OCI-LY3 (cell line): ENCODE measurements at regions not wholly inside any gene's neighbourhood (a gene's known extent, or its start where the extent isn't known, plus 50 kb on each side); places are given as distances from the start of the nearest gene placed in this dataset.
A peak's percentile ranks its signal among the peaks of the same experiment; 100 is the strongest.

Experiments used
- H2AFZ ChIP-seq: fragments of 200-600, 300-600 bp; shearing (Covaris generic); 2 replicates; pipeline ENCODE4 v1.6.0; 2014; ENCODE audit warnings: antibody characterized with exemption, low read depth, low read length
- H3K27ac ChIP-seq: fragments of 200-600, 300-600 bp; sonication (generic); 2 replicates; pipeline ENCODE4 v1.5.1; 2014; ENCODE audit warnings: mild to moderate bottlenecking, low read length, moderate library complexity, mixed read lengths
- H3K27me3 ChIP-seq: fragments of 200-600, 300-600 bp; sonication (generic); 2 replicates; pipeline ENCODE4 v1.6.1; 2014; ENCODE audit warnings: low read depth, low read length, mixed read lengths
- H3K36me3 ChIP-seq: fragments of 200-600, 300-600 bp; sonication (generic); replicated peaks from 2 replicates; pipeline ENCODE3; 2014; ENCODE audit warnings: low read depth, low read length, mixed read lengths
- H3K4me1 ChIP-seq: fragments of 300-600, 200-600 bp; sonication (generic); 2 replicates; pipeline ENCODE4 v1.6.1; 2014; ENCODE audit warnings: low read length, mixed read lengths
- H3K4me2 ChIP-seq: fragments of 200-600, 300-600 bp; sonication (generic); 2 replicates; pipeline ENCODE4 v1.6.1; 2014; ENCODE audit warnings: low read length, mixed read lengths
- H3K4me3 ChIP-seq: fragments of 300-600, 200-600 bp; sonication (generic); 2 replicates; pipeline ENCODE4 v1.5.1; 2014; ENCODE audit warnings: antibody characterized with exemption, mild to moderate bottlenecking, low read length, moderate library complexity
- H3K79me2 ChIP-seq: fragments of 300-600, 200-600 bp; shearing (Covaris generic); 2 replicates; pipeline ENCODE4 v1.6.1; 2014; ENCODE audit warnings: mild to moderate bottlenecking, low read length, mixed read lengths
- H3K9ac ChIP-seq: fragments of 300-600, 200-600 bp; shearing (Covaris generic); 2 replicates; pipeline ENCODE4 v1.6.0; 2014; ENCODE audit warnings: mild to moderate bottlenecking, low read length, moderate library complexity
- H3K9me3 ChIP-seq: fragments of 200-600, 300-600 bp; shearing (Covaris generic); 2 replicates; pipeline ENCODE4 v1.6.1; 2014; ENCODE audit warnings: low read length, mixed read lengths; ENCODE audit not compliant: insufficient read depth
- H4K20me1 ChIP-seq: fragments of 200-600, 300-600 bp; sonication (generic); 2 replicates; pipeline ENCODE4 v1.6.1; 2016; ENCODE audit warnings: low read length, mixed read lengths; ENCODE audit not compliant: insufficient read depth
- CTCF ChIP-seq: fragments of 200-600, 300-600 bp; sonication (generic); IDR thresholded peaks from 2 replicates; pipeline ENCODE4 v1.5.1; 2014; ENCODE audit warnings: antibody characterized with exemption, low read length, low read depth
- EZH2phosphoT487 ChIP-seq: fragments of 200-600 bp; shearing (Covaris generic); IDR thresholded peaks from 2 replicates; pipeline ENCODE4 v1.6.1; 2018; ENCODE audit warnings: antibody characterized with exemption, mixed run types, low read depth

GRCh38 chr4:104971462-104971861 lies 175.2 kb upstream of the TET2 start:
- no peaks in the 10 kb centered on the region for H4K20me1 ChIP-seq
- H3K4me2 ChIP-seq, result no peak overlapping the region
- no peak for TF ChIP-seq EZH2phosphoT487
- no peak for TF ChIP-seq CTCF
- H3K27me3 ChIP-seq, result no peaks in the 10 kb centered on the region
- no peaks in the 10 kb centered on the region for H3K36me3 ChIP-seq
- H2AFZ ChIP-seq, result no peak overlapping the region
- H3K9me3 ChIP-seq, result no peaks in the 10 kb centered on the region
- no peak overlapping the region for H3K4me3 ChIP-seq
- no peak overlapping the region for H3K27ac ChIP-seq
- H3K79me2 ChIP-seq, result no peaks in the 10 kb centered on the region
- peaks cover 55% of the 10 kb centered on the region for H3K4me1 ChIP-seq
- H3K9ac ChIP-seq, result no peak overlapping the region

GRCh38 chr4:104973708-104974107 lies 173.0 kb upstream of the TET2 start:
- no peak overlapping the region for H3K27ac ChIP-seq
- peaks cover 39% of the 10 kb centered on the region for H3K4me1 ChIP-seq
- no peak overlapping the region for H3K4me3 ChIP-seq

GRCh38 chr4:104975617-104976016 lies 171.1 kb upstream of the TET2 start:
- no peak overlapping the region for H3K9ac ChIP-seq
- no peaks in the 10 kb centered on the region for H3K27me3 ChIP-seq
- H3K4me2 ChIP-seq, result no peak overlapping the region

More at GRCh38 chr4:104973708-104974107, 173.0 kb upstream of the TET2 start:
- Histone ChIP-seq H3K27me3 (no peaks in the 10 kb centered on the region), H4K20me1 (no peaks in the 10 kb centered on the region), H2AFZ (no peak overlapping the region), H3K79me2 (no peaks in the 10 kb centered on the region), H3K4me2 (peak overlapping the region; percentile 5; the same call in 1 of the 2 replicates), H3K9me3 (no peaks in the 10 kb centered on the region), H3K36me3 (no peaks in the 10 kb centered on the region), H3K9ac (no peak overlapping the region)
- TF ChIP-seq CTCF (no peak), EZH2phosphoT487 (no peak)

GRCh38 chr4:104976262-104976661 lies 170.4 kb upstream of the TET2 start:
- H4K20me1 ChIP-seq, result no peaks in the 10 kb centered on the region
- no peak overlapping the region for H3K27ac ChIP-seq
- no peaks in the 10 kb centered on the region for H3K27me3 ChIP-seq
- no peak overlapping the region for H3K4me3 ChIP-seq
- no peak overlapping the region; the same call in 1 of the 2 replicates for H2AFZ ChIP-seq
- H3K4me1 ChIP-seq, result peaks cover 13% of the 10 kb centered on the region
- peaks cover 10% of the 10 kb centered on the region; the same call in 1 of the 2 replicates for H3K9me3 ChIP-seq
- H3K4me2 ChIP-seq, result no peak overlapping the region
- no peak overlapping the region for H3K9ac ChIP-seq
- TF ChIP-seq CTCF, result no peak
- no peak for TF ChIP-seq EZH2phosphoT487
- H3K36me3 ChIP-seq, result peaks cover 4% of the 10 kb centered on the region
- H3K79me2 ChIP-seq, result no peaks in the 10 kb centered on the region

More at GRCh38 chr4:104975617-104976016, 171.1 kb upstream of the TET2 start:
- TF ChIP-seq EZH2phosphoT487, result no peak
- TF ChIP-seq CTCF, result no peak
- H3K79me2 ChIP-seq, result no peaks in the 10 kb centered on the region
- no peak overlapping the region for H3K4me3 ChIP-seq
- no peak overlapping the region for H2AFZ ChIP-seq
- no peak overlapping the region for H3K27ac ChIP-seq
- H4K20me1 ChIP-seq, result no peaks in the 10 kb centered on the region
- H3K36me3 ChIP-seq, result peaks cover 4% of the 10 kb centered on the region
- H3K4me1 ChIP-seq, result peaks cover 20% of the 10 kb centered on the region
- H3K9me3 ChIP-seq, result peaks cover 10% of the 10 kb centered on the region; the same call in 1 of the 2 replicates
